Activated CD8-positive, alpha-beta memory T cell treated with anti-CD3 and anti-CD28 coated beads for 48 hours (primary cell): ENCODE measurements at regions not wholly inside any gene's neighbourhood (a gene's known extent, or its start where the extent isn't known, plus 50 kb on each side); places are given as distances from the start of the nearest gene placed in this dataset.
"Not testable (repeated sequence)": the region's sequence is repeated elsewhere in the genome, so short reads cannot be mapped to it uniquely, and the experiment has no call there.

ENCODE experiments used
- DNase-seq, 3 experiments: peaks; one replicate each; pipeline ENCODE4 v3.0.0-alpha.2; 2020; ENCODE audit warnings: low read depth in 2 of 3, low spot score in 2 of 3

- no peak for DNase-seq
Observed at GRCh38 chr5:21613971-21614488, 1239.1 kb downstream of the CDH12 start.

- no peak for DNase-seq
Observed at GRCh38 chr5:21603796-21604195, 1249.3 kb downstream of the CDH12 start.

GRCh38 chr5:21594566-21594965, 1258.6 kb downstream of the CDH12 start:
- no peak for DNase-seq

- no peak for DNase-seq
Observed at GRCh38 chr5:21593261-21593660, 1259.9 kb downstream of the CDH12 start.

- no peak for DNase-seq
Observed at GRCh38 chr5:21581508-21581907, 1271.6 kb downstream of the CDH12 start.

GRCh38 chr5:21574961-21575360, 1278.2 kb downstream of the CDH12 start:
- DNase-seq, result no peak

- DNase-seq, result no peak
Observed at GRCh38 chr5:21574438-21574837, 1278.7 kb downstream of the CDH12 start.

GRCh38 chr5:21573416-21574314, 1279.5 kb downstream of the CDH12 start:
- no peak for DNase-seq

- not testable (repeated sequence) for DNase-seq
Observed at GRCh38 chr5:21571196-21571595, 1281.9 kb downstream of the CDH12 start.

GRCh38 chr5:21559109-21559508, 1294.0 kb downstream of the CDH12 start:
- DNase-seq, result not testable (repeated sequence)

GRCh38 chr5:21552263-21552662, 1300.9 kb downstream of the CDH12 start:
- DNase-seq, result not testable (repeated sequence)

- not testable (repeated sequence) for DNase-seq
Observed at GRCh38 chr5:21550916-21551315, 1302.2 kb downstream of the CDH12 start.

GRCh38 chr5:21547656-21548055, 1305.5 kb downstream of the CDH12 start:
- DNase-seq, result not testable (repeated sequence)

- not testable (repeated sequence) for DNase-seq
Observed at GRCh38 chr5:21535114-21535513, 1318.0 kb downstream of the CDH12 start.

- DNase-seq, result not testable (repeated sequence)
Observed at GRCh38 chr5:21521157-21521556, 1332.0 kb downstream of the CDH12 start.

GRCh38 chr5:21496926-21497325, 1356.2 kb downstream of the CDH12 start:
- not testable (repeated sequence) for DNase-seq

- not testable (repeated sequence) for DNase-seq
Observed at GRCh38 chr5:21496056-21496455, 1357.1 kb downstream of the CDH12 start.

GRCh38 chr5:21495235-21495634, 1357.9 kb downstream of the CDH12 start:
- not testable (repeated sequence) for DNase-seq

GRCh38 chr5:21494033-21494432, 1359.1 kb downstream of the CDH12 start:
- not testable (repeated sequence) for DNase-seq

- not testable (repeated sequence) for DNase-seq
Observed at GRCh38 chr5:21491182-21491581, 1362.0 kb downstream of the CDH12 start.

- DNase-seq, result not testable (repeated sequence)
Observed at GRCh38 chr5:21488828-21489227, 1364.3 kb downstream of the CDH12 start.

GRCh38 chr5:21485458-21486000, 1367.6 kb downstream of the CDH12 start:
- DNase-seq, result peak in 1 of 3 experiments; percentile 30
